Mesendoderm (in vitro differentiated cells): ENCODE measurements at regions not wholly inside any gene's neighbourhood (a gene's known extent, or its start where the extent isn't known, plus 50 kb on each side); places are given as distances from the start of the nearest gene placed in this dataset.

ENCODE experiments used
- DNase-seq: peaks from one replicate; pipeline ENCODE4 v3.0.0; 2013
- H2AK5ac ChIP-seq: 2 replicates; pipeline ENCODE4 v1.6.1; 2013; ENCODE audit warnings: low read length, inconsistent platforms
- H2BK120ac ChIP-seq: 2 replicates; pipeline ENCODE4 v1.6.1; 2013; ENCODE audit warnings: low read depth, mild to moderate bottlenecking, low read length, moderate library complexity, mixed read lengths
- H2BK15ac ChIP-seq: replicated peaks from 2 replicates; pipeline ENCODE4 v1.6.1; 2013; ENCODE audit warnings: low read depth, mild to moderate bottlenecking, moderate library complexity
- H2BK5ac ChIP-seq: 2 replicates; pipeline ENCODE4 v1.6.1; 2013; ENCODE audit warnings: low read length, inconsistent platforms
- H3K18ac ChIP-seq: 2 replicates; pipeline ENCODE4 v1.6.1; 2013; ENCODE audit warnings: mild to moderate bottlenecking, low read length, mixed read lengths
- H3K23ac ChIP-seq: one replicate; pipeline ENCODE4 v1.6.1; 2013; ENCODE audit warnings: low read length
- H3K27ac ChIP-seq: 2 replicates; pipeline ENCODE4 v1.5.1; 2013; ENCODE audit warnings: low read depth, mild to moderate bottlenecking, inconsistent platforms, low read length, moderate library complexity
- H3K27me3 ChIP-seq: 2 replicates; pipeline ENCODE4 v1.6.1; 2013; ENCODE audit warnings: low read length, control low read depth, mild to moderate bottlenecking, inconsistent platforms; ENCODE audit not compliant: insufficient read depth, poor library complexity
- H3K36me3 ChIP-seq: 2 replicates; pipeline ENCODE4 v1.6.1; 2013; ENCODE audit warnings: low read length, inconsistent platforms; ENCODE audit not compliant: control insufficient read depth, insufficient read depth
- H3K4ac ChIP-seq: one replicate; pipeline ENCODE4 v1.6.1; 2013; ENCODE audit warnings: low read depth, mild to moderate bottlenecking, low read length, moderate library complexity
- H3K4me1 ChIP-seq: 2 replicates; pipeline ENCODE4 v1.6.1; 2013; ENCODE audit warnings: low read depth, low read length, inconsistent platforms; ENCODE audit not compliant: control insufficient read depth
- H3K4me2 ChIP-seq: 2 replicates; pipeline ENCODE4 v1.6.1; 2013; ENCODE audit warnings: low read length
- H3K4me3 ChIP-seq: 2 replicates; pipeline ENCODE4 v1.5.1; 2013; ENCODE audit warnings: mild to moderate bottlenecking, low read length
- H3K56ac ChIP-seq: one replicate; pipeline ENCODE4 v1.6.1; 2013; ENCODE audit warnings: low read length
- H3K79me1 ChIP-seq: 2 replicates; pipeline ENCODE4 v1.6.1; 2013; ENCODE audit warnings: low read length, inconsistent platforms
- H3K79me2 ChIP-seq: 2 replicates; pipeline ENCODE4 v1.6.1; 2013; ENCODE audit warnings: mild to moderate bottlenecking, low read length; ENCODE audit not compliant: control insufficient read depth, insufficient read depth
- H3K9ac ChIP-seq: 2 replicates; pipeline ENCODE4 v1.6.1; 2013; ENCODE audit warnings: low read length, inconsistent platforms
- H4K5ac ChIP-seq: one replicate; pipeline ENCODE4 v1.6.1; 2013; ENCODE audit warnings: low read length
- H4K8ac ChIP-seq: one replicate; pipeline ENCODE4 v1.6.1; 2013; ENCODE audit warnings: low read depth, mild to moderate bottlenecking, control low read depth, low read length, moderate library complexity
- WGBS: extraction: QIAGEN DNeasy Blood & Tissue Kit; methylation state at CpG from one replicate; pipeline ENCODE4 v1.1.7; 2013; ENCODE audit warnings: low lambda C conversion rate, missing lambda C conversion rate; ENCODE audit not compliant: insufficient coverage; ENCODE audit errors: extremely low coverage; 5-methylcytosine and 5-hydroxymethylcytosine counted together

DNA sequence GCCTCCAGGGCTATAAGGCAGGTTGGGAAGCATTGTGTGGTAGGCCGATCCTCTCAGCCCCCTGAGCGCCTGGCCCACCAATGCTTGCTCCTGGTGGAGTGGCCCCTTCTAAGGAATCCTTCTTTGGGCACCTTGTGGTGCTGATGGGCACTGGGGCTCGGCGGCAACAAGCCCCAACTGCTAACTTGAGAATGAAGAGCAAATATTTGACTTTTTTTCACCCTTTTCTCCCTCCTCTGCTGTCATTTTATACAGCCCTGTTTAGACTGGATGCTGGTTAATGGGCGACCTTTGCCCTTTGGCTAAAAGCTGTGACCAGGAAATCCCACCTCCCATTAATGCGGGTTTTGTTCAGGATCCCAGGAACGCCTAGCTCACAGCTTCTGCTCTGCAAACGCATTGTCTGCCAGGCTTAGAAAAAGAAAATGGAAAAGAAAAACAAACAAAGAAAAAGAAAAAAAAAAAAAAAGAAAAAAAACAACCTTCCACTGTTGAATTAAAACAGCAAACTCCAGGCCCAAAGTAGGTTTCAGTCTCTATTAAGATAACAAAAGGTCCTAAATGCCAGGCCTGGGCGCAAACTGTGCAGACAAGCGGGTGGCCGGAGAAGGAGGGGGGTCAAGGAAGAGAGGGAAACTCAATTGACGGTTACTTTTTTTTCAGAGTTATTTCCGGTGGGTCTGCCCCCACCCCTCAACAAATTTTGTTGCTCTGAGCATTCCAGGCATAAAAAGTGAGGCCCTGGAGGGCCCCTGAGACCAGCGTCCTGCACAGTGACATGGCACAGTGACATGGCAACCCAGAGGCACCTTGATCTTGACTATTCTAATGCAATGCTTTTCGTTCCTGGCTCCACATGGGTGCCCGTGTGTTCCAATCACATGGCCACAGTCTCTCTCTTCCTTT, 301.4 kb downstream of the MAF start:
- WGBS = no CpG with 5 or more reads among the region's 16 CpGs
- H3K27ac ChIP-seq = no peak overlapping the region
- no peak overlapping the region for H3K9ac ChIP-seq
- no peaks in the 10 kb centered on the region for H3K79me1 ChIP-seq
- H3K27me3 ChIP-seq = no peaks in the 10 kb centered on the region
- no peak for DNase-seq
- H2BK5ac ChIP-seq = no peak overlapping the region
- no peaks in the 10 kb centered on the region for H3K36me3 ChIP-seq
- no peak overlapping the region for H3K4me3 ChIP-seq
- H3K4me1 ChIP-seq = no peaks in the 10 kb centered on the region
- H3K4me2 ChIP-seq = no peak overlapping the region
- no peak overlapping the region for H3K18ac ChIP-seq
- H4K8ac ChIP-seq = no peak overlapping the region
- no peak overlapping the region for H3K23ac ChIP-seq
- H2BK15ac ChIP-seq = no peak overlapping the region
- H3K79me2 ChIP-seq = no peaks in the 10 kb centered on the region
- no peak overlapping the region for H2AK5ac ChIP-seq
- H3K56ac ChIP-seq = peak overlapping the region; percentile 46
- no peak overlapping the region for H2BK120ac ChIP-seq
- no peak overlapping the region for H4K5ac ChIP-seq
- no peak overlapping the region for H3K4ac ChIP-seq

DNA sequence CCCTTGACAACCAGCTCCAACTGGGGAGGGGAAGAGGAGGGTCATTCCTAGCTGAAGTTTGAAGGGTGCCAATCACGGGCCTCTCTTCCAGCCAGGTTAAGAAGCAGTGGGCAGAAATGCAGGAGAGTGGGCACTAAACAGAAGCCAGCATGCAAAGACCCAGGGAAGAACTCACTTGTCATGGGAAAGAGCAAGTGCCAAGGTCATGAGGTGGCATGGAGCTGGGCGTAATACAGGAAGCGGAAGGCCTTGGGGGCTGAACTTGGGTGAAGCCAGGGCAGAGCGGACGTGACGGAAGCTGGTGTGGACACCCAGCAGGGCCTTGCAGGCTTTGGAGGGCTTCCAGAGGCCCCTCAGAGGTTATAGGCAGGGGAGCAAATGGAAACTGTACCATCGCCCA, 302.1 kb downstream of the MAF start:
- no peak overlapping the region for H4K8ac ChIP-seq
- no peaks in the 10 kb centered on the region for H3K79me2 ChIP-seq
- no peaks in the 10 kb centered on the region for H3K36me3 ChIP-seq
- H3K27ac ChIP-seq = no peak overlapping the region
- peak overlapping the region; percentile 52 for H3K56ac ChIP-seq
- no peaks in the 10 kb centered on the region for H3K79me1 ChIP-seq
- no peak overlapping the region for H3K4me3 ChIP-seq
- H2BK15ac ChIP-seq = no peak overlapping the region
- no peak overlapping the region for H3K4me2 ChIP-seq
- no peak overlapping the region for H2BK120ac ChIP-seq
- peak overlapping the region; percentile 41 for H3K18ac ChIP-seq
- no peak overlapping the region for H2AK5ac ChIP-seq
- no peak overlapping the region for H3K9ac ChIP-seq
- H3K4me1 ChIP-seq = no peaks in the 10 kb centered on the region
- no peak overlapping the region for H4K5ac ChIP-seq
- no CpG with 5 or more reads among the region's 7 CpGs for WGBS
- no peak overlapping the region for H3K23ac ChIP-seq
- DNase-seq = no peak
- H3K4ac ChIP-seq = no peak overlapping the region
- H3K27me3 ChIP-seq = no peaks in the 10 kb centered on the region
- no peak overlapping the region for H2BK5ac ChIP-seq

DNA sequence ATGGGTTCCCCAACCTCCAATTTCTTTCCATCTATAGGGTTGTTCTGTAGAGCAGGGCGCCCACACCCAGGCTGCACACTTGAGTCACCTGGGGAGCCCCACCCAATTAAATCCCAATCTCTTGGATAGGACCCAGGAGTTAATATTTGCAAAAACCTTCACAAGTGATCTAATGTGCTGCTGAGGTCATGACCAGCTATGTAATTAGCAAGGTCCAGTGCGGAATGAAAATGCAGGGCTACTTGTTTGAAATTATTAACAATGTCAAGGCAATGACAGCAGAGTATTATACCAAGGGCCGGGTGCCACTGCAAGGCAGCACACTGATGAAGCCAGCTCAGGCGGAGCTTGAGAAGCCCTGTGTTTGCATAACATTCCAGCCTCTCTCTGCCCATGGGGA, 302.7 kb downstream of the MAF start:
- Histone ChIP-seq H3K4ac (no peak overlapping the region), H3K4me2 (no peak overlapping the region), H2BK15ac (no peak overlapping the region), H3K27me3 (no peaks in the 10 kb centered on the region), H3K23ac (no peak overlapping the region), H3K56ac (no peak overlapping the region), H4K5ac (no peak overlapping the region), H2BK5ac (no peak overlapping the region), H3K4me1 (no peaks in the 10 kb centered on the region), H3K79me2 (no peaks in the 10 kb centered on the region), H2BK120ac (no peak overlapping the region), H4K8ac (no peak overlapping the region), H3K36me3 (no peaks in the 10 kb centered on the region), H2AK5ac (no peak overlapping the region), H3K9ac (no peak overlapping the region), H3K4me3 (no peak overlapping the region), H3K79me1 (no peaks in the 10 kb centered on the region), H3K27ac (no peak overlapping the region), H3K18ac (no peak overlapping the region)
- WGBS = no CpG with 5 or more reads among the region's 4 CpGs
- DNase-seq = no peak

DNA sequence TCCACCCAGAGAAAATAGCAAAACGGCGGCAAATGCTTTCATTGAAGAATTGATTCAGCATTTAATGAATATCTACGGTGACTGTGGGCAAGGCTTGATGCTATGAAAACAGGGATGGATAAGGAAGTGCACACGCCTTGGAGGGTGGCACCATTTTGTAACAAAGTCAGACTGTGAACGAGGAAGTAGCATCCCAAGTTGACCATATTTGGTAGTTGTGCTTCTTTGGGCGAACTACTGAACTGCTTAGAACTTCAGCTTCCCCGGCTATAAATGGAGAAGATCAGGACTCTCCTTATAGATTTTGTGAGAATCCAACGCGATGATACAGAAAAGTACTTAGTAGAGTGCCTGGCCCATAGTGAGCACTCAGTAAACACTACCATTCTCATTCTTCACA, 303.2 kb downstream of the MAF start:
- Histone ChIP-seq H3K27ac (no peak overlapping the region), H3K9ac (no peak overlapping the region), H3K56ac (no peak overlapping the region), H3K4me1 (no peaks in the 10 kb centered on the region), H3K4me3 (no peak overlapping the region), H4K8ac (no peak overlapping the region), H2BK120ac (no peak overlapping the region), H2BK15ac (no peak overlapping the region), H3K18ac (no peak overlapping the region), H2AK5ac (no peak overlapping the region), H4K5ac (no peak overlapping the region), H3K79me1 (no peaks in the 10 kb centered on the region), H3K27me3 (no peaks in the 10 kb centered on the region), H2BK5ac (no peak overlapping the region), H3K4ac (no peak overlapping the region), H3K23ac (no peak overlapping the region), H3K36me3 (no peaks in the 10 kb centered on the region), H3K4me2 (no peak overlapping the region), H3K79me2 (no peaks in the 10 kb centered on the region)
- no CpG with 5 or more reads among the region's 9 CpGs for WGBS
- no peak for DNase-seq

DNA sequence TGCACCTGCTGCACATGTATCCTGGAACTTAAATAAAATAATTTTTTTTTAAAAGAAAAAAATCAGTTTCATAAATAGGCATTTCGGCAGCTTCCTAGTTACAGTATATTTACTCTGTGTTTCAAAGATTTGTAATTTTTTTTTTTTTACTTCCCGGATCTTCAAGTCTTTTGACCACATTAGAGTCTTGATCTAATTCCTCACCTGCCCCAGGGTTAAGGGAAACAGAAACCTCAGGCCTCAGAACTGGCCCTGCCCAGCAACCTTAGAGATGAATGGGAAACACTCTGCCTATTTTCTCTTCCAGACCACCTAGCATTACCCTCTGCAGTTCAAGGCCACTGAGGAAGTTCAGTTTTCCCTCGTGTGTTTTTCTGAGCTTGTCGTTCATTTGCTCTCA, 304.0 kb downstream of the MAF start:
- Histone ChIP-seq H4K8ac (no peak overlapping the region), H3K79me1 (no peaks in the 10 kb centered on the region), H3K18ac (no peak overlapping the region), H3K4me3 (no peak overlapping the region), H2BK5ac (no peak overlapping the region), H2AK5ac (no peak overlapping the region), H2BK120ac (no peak overlapping the region), H3K27me3 (no peaks in the 10 kb centered on the region), H3K4me1 (no peaks in the 10 kb centered on the region), H3K9ac (no peak overlapping the region), H3K79me2 (no peaks in the 10 kb centered on the region), H3K4me2 (no peak overlapping the region), H4K5ac (no peak overlapping the region), H2BK15ac (no peak overlapping the region), H3K4ac (no peak overlapping the region), H3K23ac (no peak overlapping the region), H3K56ac (no peak overlapping the region), H3K27ac (no peak overlapping the region), H3K36me3 (no peaks in the 10 kb centered on the region)
- DNase-seq = no peak
- WGBS = no CpG with 5 or more reads among the region's 4 CpGs

DNA sequence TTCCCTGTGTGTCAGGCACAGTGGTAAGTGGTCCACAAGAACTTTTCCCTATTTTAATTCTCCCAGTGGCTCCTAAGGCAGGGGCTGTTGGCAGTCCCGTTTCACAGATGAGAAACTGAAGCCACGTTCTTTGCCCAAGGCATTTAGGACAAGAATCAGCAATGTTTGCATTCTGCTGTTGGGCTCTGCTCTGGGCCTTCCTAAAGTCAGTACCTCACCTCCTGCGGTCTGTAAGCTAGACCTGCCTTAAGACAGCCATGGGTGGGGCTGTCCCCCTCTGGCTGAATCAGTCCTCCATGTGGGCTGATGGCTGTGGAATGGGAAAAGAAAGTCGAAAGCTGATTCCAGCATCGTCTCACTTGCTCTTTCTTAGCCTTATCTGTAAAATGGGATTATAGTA, 304.8 kb downstream of the MAF start:
- H3K79me2 ChIP-seq = no peaks in the 10 kb centered on the region
- H3K18ac ChIP-seq = no peak overlapping the region
- H3K27me3 ChIP-seq = no peaks in the 10 kb centered on the region
- H2BK15ac ChIP-seq = no peak overlapping the region
- H4K5ac ChIP-seq = no peak overlapping the region
- H3K23ac ChIP-seq = no peak overlapping the region
- H3K56ac ChIP-seq = no peak overlapping the region
- no peaks in the 10 kb centered on the region for H3K36me3 ChIP-seq
- H2BK5ac ChIP-seq = no peak overlapping the region
- H3K4ac ChIP-seq = no peak overlapping the region
- H3K79me1 ChIP-seq = no peaks in the 10 kb centered on the region
- no peak overlapping the region for H3K27ac ChIP-seq
- no peak overlapping the region for H2BK120ac ChIP-seq
- no peak overlapping the region for H2AK5ac ChIP-seq
- DNase-seq = no peak
- no CpG with 5 or more reads among the region's 5 CpGs for WGBS
- no peak overlapping the region for H4K8ac ChIP-seq
- H3K4me1 ChIP-seq = no peaks in the 10 kb centered on the region
- H3K4me3 ChIP-seq = no peak overlapping the region
- no peak overlapping the region for H3K9ac ChIP-seq
- H3K4me2 ChIP-seq = no peak overlapping the region
